ENCODE measurements at regions not wholly inside any gene's neighbourhood (a gene's known extent, or its start where the extent isn't known, plus 50 kb on each side); places are given as distances from the start of the nearest gene placed in this dataset.

DNA sequence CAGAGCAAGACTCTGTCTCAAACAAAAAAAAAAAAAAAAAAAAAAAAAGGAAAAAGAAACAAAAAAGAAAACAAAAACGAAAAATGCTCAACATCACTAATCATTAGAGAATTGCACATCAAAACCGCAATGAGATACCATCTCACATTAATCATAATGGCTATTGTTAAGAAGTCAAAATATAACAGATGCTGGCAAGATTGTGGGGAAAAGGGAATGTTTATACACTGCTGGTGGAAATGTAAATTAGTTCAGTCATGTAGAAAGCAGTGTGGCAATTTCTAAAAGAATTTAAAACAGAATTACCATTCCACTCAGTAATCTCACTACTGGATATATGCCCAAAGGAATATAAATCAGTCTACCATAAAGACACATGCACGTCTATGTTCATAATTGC, 50.4 kb upstream of the PRR16 start:
- Histone ChIP-seq H2AFZ (replicated peaks; ENCODE audit: low read length, poor library complexity) (no peak overlapping the region), H3K4me3 (ENCODE audit: insufficient read depth, low read depth, low read length) (no peak overlapping the region), H4K91ac (ENCODE audit: insufficient read depth, low read depth, low read length) (no peak overlapping the region), H2BK15ac (ENCODE audit: low read depth, low read length) (no peak overlapping the region), H3K4me2 (ENCODE audit: low read depth, low read length) (no peak overlapping the region), H3K18ac (ENCODE audit: low read depth, low read length) (no peak overlapping the region), H3K4me1 (ENCODE audit: control insufficient read depth, insufficient read depth, low read length) (no peaks in the 10 kb centered on the region), H4K5ac (ENCODE audit: low read depth, low read length) (no peak overlapping the region), H3K27ac (ENCODE audit: insufficient read depth, low read length) (no peak overlapping the region), H3K14ac (replicated peaks; ENCODE audit: low read depth, low read length) (no peak overlapping the region), H2AK9ac (replicated peaks; ENCODE audit: low read depth, low read length, poor library complexity) (no peak overlapping the region), H3K9ac (ENCODE audit: low read depth, low read length) (no peak overlapping the region), H4K20me1 (ENCODE audit: insufficient read depth, low read length) (no peaks in the 10 kb centered on the region), H2BK20ac (ENCODE audit: low read depth, low read length) (no peak overlapping the region), H3K9me3 (ENCODE audit: control insufficient read depth, insufficient read depth, low read length) (no peaks in the 10 kb centered on the region), H3K79me1 (ENCODE audit: low read depth in 1 of 2, low read length in 2 of 2) (no peaks in the 10 kb centered on the region), H2BK5ac (ENCODE audit: low read depth, low read length, poor library complexity, severe bottlenecking) (no peak overlapping the region), H3K4ac (ENCODE audit: low read depth, low read length) (no peak overlapping the region), H3K27me3 (ENCODE audit: control insufficient read depth, insufficient read depth, low read length) (no peaks in the 10 kb centered on the region), H4K8ac (ENCODE audit: low read depth in 2 of 2, low read length in 2 of 2) (no peak overlapping the region), H3K36me3 (ENCODE audit: control insufficient read depth, insufficient read depth, low read length) (no peaks in the 10 kb centered on the region), H3K9me1 (ENCODE audit: insufficient read depth, low read length) (no peaks in the 10 kb centered on the region), H3K23ac (ENCODE audit: low read depth, low read length) (no peak overlapping the region), H3K56ac (ENCODE audit: extremely low read depth, insufficient read depth, low read length) (no peak overlapping the region), H2AK5ac (ENCODE audit: low read depth, low read length) (no peak overlapping the region), H2BK120ac (ENCODE audit: low read depth, low read length) (no peak overlapping the region)
- in situ Hi-C loops (cut with MboI; ENCODE audit: low sequenced_read_pairs) (no loop called here), intact Hi-C loops (cut with micrococcal nuclease) (no loop called here), dilution Hi-C loops (cut with HindIII; ENCODE audit: low sequenced_read_pairs, unreplicated experiment) (no loop called here)
- TF ChIP-seq MAZ (IDR thresholded peaks at IDR 0.05; ENCODE audit: borderline replicate concordance, low read depth, low read length), result no peak
- TF ChIP-seq SMC3 (IDR thresholded peaks at IDR 0.05; ENCODE audit: low read depth, low read length), result no peak
- no peak for TF ChIP-seq MAFK (IDR thresholded peaks at IDR 0.05; ENCODE audit: low read depth, low read length)
- no peak for TF ChIP-seq RAD21 (IDR thresholded peaks at IDR 0.05; ENCODE audit: low read length)
- TF ChIP-seq BHLHE40 (IDR thresholded peaks at IDR 0.05; ENCODE audit: low read depth, low read length), result no peak
- no peak for TF ChIP-seq RFX5 (IDR thresholded peaks at IDR 0.05; ENCODE audit: low read depth, low read length)
- no peak for TF ChIP-seq RCOR1 (IDR thresholded peaks at IDR 0.05; ENCODE audit: insufficient replicate concordance, low read length)
- no peak for TF ChIP-seq CTCF (conservative IDR thresholded peaks at IDR 0.05; ENCODE audit: low read depth, low read length)
- TF ChIP-seq CHD1 (IDR thresholded peaks at IDR 0.05; ENCODE audit: low read depth, low read length), result no peak
- TF ChIP-seq ELK1 (IDR thresholded peaks at IDR 0.05; ENCODE audit: borderline replicate concordance, low read depth, low read length), result no peak
- TF ChIP-seq CEBPB (IDR thresholded peaks at IDR 0.05; ENCODE audit: low read depth, low read length), result no peak
- TF ChIP-seq USF2 (IDR thresholded peaks at IDR 0.05; ENCODE audit: low read depth, low read length), result no peak
- no peak for TF ChIP-seq FOS (IDR thresholded peaks at IDR 0.05; ENCODE audit: low read depth, low read length)
- TF ChIP-seq POLR2A (IDR thresholded peaks at IDR 0.05; ENCODE audit: low read depth, low read length), result no peak
- DNase-seq (no peak), ATAC-seq (ENCODE audit: low read depth) (no peak)
- no TSS peak for BruUV-seq (replicated peaks)
- POLR2A ChIA-PET (ENCODE audit: unreplicated experiment), result no interaction called here
- WGBS, 2 experiments (ENCODE audit: extremely low coverage in 2 of 2, insufficient read length in 1 of 2), result no CpG with 5 or more reads among the region's 3 CpGs
- CTCF ChIA-PET, result no interaction called here
